Mesothelial cell of epicardium (in vitro differentiated cells): ENCODE measurements at regions not wholly inside any gene's neighbourhood (a gene's known extent, or its start where the extent isn't known, plus 50 kb on each side); places are given as distances from the start of the nearest gene placed in this dataset.

Experiments used
- DNase-seq, 2 experiments: peaks; one replicate each; pipeline ENCODE4 v3.0.0; 2021; ENCODE audit warnings: low spot score in 2 of 2; ENCODE audit not compliant: unreplicated experiment in 2 of 2
- H3K27ac Mint-ChIP-seq: 2 replicates; pipeline ENCODE4 v1.8.0; 2021; ENCODE audit warnings: mixed read lengths
- H3K27me3 Mint-ChIP-seq: 2 replicates; pipeline ENCODE4 v1.8.0; 2021; ENCODE audit warnings: low read depth, mixed read lengths
- H3K36me3 Mint-ChIP-seq: 2 replicates; pipeline ENCODE4 v1.8.0; 2021; ENCODE audit warnings: mixed read lengths
- H3K4me1 Mint-ChIP-seq: 2 replicates; pipeline ENCODE4 v1.8.0; 2021; ENCODE audit warnings: mixed read lengths
- H3K4me3 Mint-ChIP-seq: 2 replicates; pipeline ENCODE4 v1.8.0; 2021; ENCODE audit warnings: mild to moderate bottlenecking, moderate library complexity, mixed read lengths
- H3K9me3 Mint-ChIP-seq: 2 replicates; pipeline ENCODE4 v1.8.0; 2021; ENCODE audit warnings: mixed read lengths
- TF ChIP-seq, protein P1 (sequence below): fragments of 200-600 bp; sonication (generic); IDR thresholded peaks from one replicate; pipeline ENCODE4 v1.5.0; 2021; ENCODE audit warnings: antibody characterized with exemption; ENCODE audit not compliant: unreplicated experiment

- Mint-ChIP-seq H3K27ac (no peak overlapping the region), H3K4me1 (no peaks in the 10 kb centered on the region), H3K9me3 (peaks cover 12% of the 10 kb centered on the region), H3K36me3 (no peaks in the 10 kb centered on the region), H3K4me3 (no peak overlapping the region), H3K27me3 (no peaks in the 10 kb centered on the region)
- DNase-seq = no peak
- TF ChIP-seq, protein P1, sequence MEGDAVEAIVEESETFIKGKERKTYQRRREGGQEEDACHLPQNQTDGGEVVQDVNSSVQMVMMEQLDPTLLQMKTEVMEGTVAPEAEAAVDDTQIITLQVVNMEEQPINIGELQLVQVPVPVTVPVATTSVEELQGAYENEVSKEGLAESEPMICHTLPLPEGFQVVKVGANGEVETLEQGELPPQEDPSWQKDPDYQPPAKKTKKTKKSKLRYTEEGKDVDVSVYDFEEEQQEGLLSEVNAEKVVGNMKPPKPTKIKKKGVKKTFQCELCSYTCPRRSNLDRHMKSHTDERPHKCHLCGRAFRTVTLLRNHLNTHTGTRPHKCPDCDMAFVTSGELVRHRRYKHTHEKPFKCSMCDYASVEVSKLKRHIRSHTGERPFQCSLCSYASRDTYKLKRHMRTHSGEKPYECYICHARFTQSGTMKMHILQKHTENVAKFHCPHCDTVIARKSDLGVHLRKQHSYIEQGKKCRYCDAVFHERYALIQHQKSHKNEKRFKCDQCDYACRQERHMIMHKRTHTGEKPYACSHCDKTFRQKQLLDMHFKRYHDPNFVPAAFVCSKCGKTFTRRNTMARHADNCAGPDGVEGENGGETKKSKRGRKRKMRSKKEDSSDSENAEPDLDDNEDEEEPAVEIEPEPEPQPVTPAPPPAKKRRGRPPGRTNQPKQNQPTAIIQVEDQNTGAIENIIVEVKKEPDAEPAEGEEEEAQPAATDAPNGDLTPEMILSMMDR = no peak
Measured at GRCh38 chr13:90091611-90092010, 1255.9 kb upstream of the MIR17HG start.

- H3K27me3 Mint-ChIP-seq = no peaks in the 10 kb centered on the region
- no peak overlapping the region for H3K4me3 Mint-ChIP-seq
- H3K4me1 Mint-ChIP-seq = no peaks in the 10 kb centered on the region
- peaks cover 12% of the 10 kb centered on the region for H3K9me3 Mint-ChIP-seq
- H3K36me3 Mint-ChIP-seq = no peaks in the 10 kb centered on the region
- no peak overlapping the region for H3K27ac Mint-ChIP-seq
- TF ChIP-seq, protein P1 = no peak
- DNase-seq = no peak
Measured at GRCh38 chr13:90094357-90094756, 1253.1 kb upstream of the MIR17HG start.

GRCh38 chr13:90098577-90098976, 1248.9 kb upstream of the MIR17HG start:
- Mint-ChIP-seq H3K9me3 (peaks cover 12% of the 10 kb centered on the region), H3K36me3 (no peaks in the 10 kb centered on the region), H3K27me3 (no peaks in the 10 kb centered on the region), H3K4me1 (no peaks in the 10 kb centered on the region), H3K27ac (no peak overlapping the region), H3K4me3 (no peak overlapping the region)
- TF ChIP-seq, protein P1 = no peak
- no peak for DNase-seq

- H3K9me3 Mint-ChIP-seq = peaks cover 10% of the 10 kb centered on the region
- no peak overlapping the region for H3K4me3 Mint-ChIP-seq
- no peak overlapping the region for H3K27ac Mint-ChIP-seq
- TF ChIP-seq, protein P1 = no peak
- no peak for DNase-seq
- no peaks in the 10 kb centered on the region for H3K4me1 Mint-ChIP-seq
- no peaks in the 10 kb centered on the region for H3K27me3 Mint-ChIP-seq
- H3K36me3 Mint-ChIP-seq = no peaks in the 10 kb centered on the region
Measured at GRCh38 chr13:90099847-90100246, 1247.6 kb upstream of the MIR17HG start.

DNA sequence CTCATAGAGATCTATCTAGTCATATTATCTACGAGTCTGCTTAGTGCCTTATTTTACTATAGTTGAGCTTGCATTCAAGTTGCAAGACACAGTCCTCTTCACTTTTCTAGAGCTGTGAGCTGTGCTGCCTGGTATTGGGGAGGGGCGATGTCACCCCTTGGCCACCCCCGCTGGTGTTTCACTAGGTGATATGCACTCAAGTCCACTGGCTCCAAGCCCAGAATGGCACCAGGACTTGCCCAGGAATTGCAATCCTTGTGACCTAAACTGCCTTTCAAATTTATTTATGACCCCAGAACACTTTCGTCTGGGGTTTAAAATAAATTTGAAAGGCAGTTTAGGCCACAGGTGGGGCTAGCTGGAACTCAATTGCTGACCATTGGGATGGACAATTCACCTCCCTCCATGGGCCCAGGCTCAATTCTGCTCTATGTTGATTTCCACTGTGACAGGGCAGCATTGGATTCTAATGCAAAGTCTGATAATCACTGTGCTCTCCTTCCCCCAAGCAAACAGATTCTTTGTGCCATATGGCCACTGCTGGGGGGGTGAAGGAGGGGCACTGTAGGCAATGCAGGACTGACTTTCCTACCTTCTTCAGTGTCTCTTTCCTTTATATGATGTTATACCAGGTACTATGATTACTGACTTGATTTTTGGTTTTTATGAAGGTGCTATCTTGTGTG, 1244.2 kb upstream of the MIR17HG start:
- H3K27me3 Mint-ChIP-seq = no peaks in the 10 kb centered on the region
- no peaks in the 10 kb centered on the region for H3K36me3 Mint-ChIP-seq
- H3K4me3 Mint-ChIP-seq = no peak overlapping the region
- peaks cover 3% of the 10 kb centered on the region for H3K9me3 Mint-ChIP-seq
- no peak for DNase-seq
- TF ChIP-seq, protein P1 = no peak
- H3K4me1 Mint-ChIP-seq = peaks cover 15% of the 10 kb centered on the region
- H3K27ac Mint-ChIP-seq = no peak overlapping the region
